ENCODE measurements at regions not wholly inside any gene's neighbourhood (a gene's known extent, or its start where the extent isn't known, plus 50 kb on each side); places are given as distances from the start of the nearest gene placed in this dataset.

- DNase-seq = no peak
Observed at GRCh38 chr10:42952931-42953683, 123.8 kb upstream of the RET start.

- DNase-seq = no peak
Observed at GRCh38 chr10:42953684-42954674, 122.9 kb upstream of the RET start.

- DNase-seq = no peak
Observed at GRCh38 chr10:42954766-42955492, 121.9 kb upstream of the RET start.

GRCh38 chr10:42955493-42955889 is 121.4 kb upstream of the RET start:
- DNase-seq = no peak

- no peak for DNase-seq
Observed at GRCh38 chr10:42956045-42956444, 120.8 kb upstream of the RET start.

GRCh38 chr10:42958142-42958868 is 118.6 kb upstream of the RET start:
- no peak for DNase-seq

GRCh38 chr10:42959833-42960232 is 117.0 kb upstream of the RET start:
- DNase-seq = no peak

GRCh38 chr10:42960491-42960990 is 116.3 kb upstream of the RET start:
- no peak for DNase-seq

- DNase-seq = no peak
Observed at GRCh38 chr10:42960991-42961795, 115.7 kb upstream of the RET start.

GRCh38 chr10:42961796-42962109 is 115.1 kb upstream of the RET start:
- no peak for DNase-seq

GRCh38 chr10:42962110-42962901 is 114.6 kb upstream of the RET start:
- DNase-seq = no peak

GRCh38 chr10:42962902-42963231 is 114.0 kb upstream of the RET start:
- DNase-seq = no peak

- no peak for DNase-seq
Observed at GRCh38 chr10:42963312-42963711, 113.6 kb upstream of the RET start.

GRCh38 chr10:42969147-42969546 is 107.7 kb upstream of the RET start:
- no peak for DNase-seq

GRCh38 chr10:42969909-42970308 is 107.0 kb upstream of the RET start:
- no peak for DNase-seq

- DNase-seq = no peak
Observed at GRCh38 chr10:42970451-42971250, 106.2 kb upstream of the RET start.

- DNase-seq = no peak
Observed at GRCh38 chr10:42971251-42971599, 105.6 kb upstream of the RET start.

- no peak for DNase-seq
Observed at GRCh38 chr10:42972946-42973345, 103.9 kb upstream of the RET start.

- no peak for DNase-seq
Observed at GRCh38 chr10:42973411-42973810, 103.5 kb upstream of the RET start.

Measured in NCI-H748 treated with DMSO at 0.1 percent for 48 hours (cell line).